ENCODE measurements at regions not wholly inside any gene's neighbourhood (a gene's known extent, or its start where the extent isn't known, plus 50 kb on each side); places are given as distances from the start of the nearest gene placed in this dataset.

DNA sequence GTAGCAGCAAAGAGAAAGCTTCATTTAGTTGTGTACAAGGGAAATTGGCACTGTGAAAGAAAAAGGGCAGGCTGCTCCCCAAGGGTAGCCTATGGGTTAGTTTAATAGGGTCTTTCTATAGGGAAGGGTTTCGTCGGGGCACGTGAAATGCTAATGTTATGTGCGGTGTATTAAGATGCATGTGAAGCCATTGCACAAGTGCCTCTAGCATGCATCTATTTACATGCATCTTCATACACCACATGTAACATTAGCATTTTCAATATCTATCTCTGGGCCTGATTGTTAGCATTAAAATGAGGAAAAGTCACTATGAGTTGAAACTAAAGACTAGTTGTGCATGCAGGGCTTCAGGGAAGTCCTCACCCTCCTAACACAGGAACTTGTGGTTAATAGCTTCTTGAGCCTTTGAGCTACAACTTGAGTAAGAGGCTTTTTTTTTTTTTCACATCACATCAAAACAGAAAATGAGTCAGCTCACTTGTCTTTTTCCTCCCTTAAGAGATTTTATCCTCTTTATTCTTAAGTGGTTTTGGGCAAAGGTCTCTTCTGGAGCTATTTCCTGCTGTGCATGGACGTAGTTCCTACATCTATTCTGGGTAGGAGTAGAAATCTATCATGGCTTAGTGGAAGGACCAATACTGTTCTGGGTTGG, 613.4 kb downstream of the ZPLD1 start:
- no peaks in the 10 kb centered on the region for H3K36me3 ChIP-seq (ENCODE audit: control insufficient read depth in 2 of 2, insufficient read depth in 2 of 2, low read length in 1 of 2)
- no peak overlapping the region for H3K4me2 ChIP-seq (ENCODE audit: control insufficient read depth, insufficient read depth)
- FAIRE-seq (no peak), DNase-seq (ENCODE audit: low read depth, low spot score) (no peak), ATAC-seq (peak; percentile 74)
- SMC1A ChIA-PET (ENCODE audit: uncharacterized antibody, unreplicated experiment): no interaction called here
- 47% methylated on average over 5 of the region's 5 CpGs for WGBS (ENCODE audit: insufficient coverage, insufficient replicate concordance, low lambda C conversion rate, missing lambda C conversion rate)
- POLR2A ChIA-PET: no interaction called here
- H3K27ac ChIP-seq (ENCODE audit: control insufficient read depth, insufficient read depth): no peak overlapping the region
- CTCF ChIA-PET: interaction anchor here (1.3 to 1.5 kb wide), 2 partner anchors 8 to 13 kb away, joined by 3 to 4 read pairs; no protein-coding TSS in a partner anchor
- H3K9me3 ChIP-seq (replicated peaks; ENCODE audit: control insufficient read depth, insufficient read depth, low read length): no peaks in the 10 kb centered on the region
- intact Hi-C loops (cut with micrococcal nuclease; ENCODE audit: unreplicated experiment): no loop called here
- no peaks in the 10 kb centered on the region for H4K20me1 ChIP-seq (ENCODE audit: control insufficient read depth, insufficient read depth)
- no peak for TF ChIP-seq TBL1XR1 (IDR thresholded peaks at IDR 0.05; ENCODE audit: low read depth, low read length)
- TF ChIP-seq ZNF384 (IDR thresholded peaks at IDR 0.05; ENCODE audit: borderline replicate concordance, low read depth, low read length): peak; percentile 36; the same call in 1 of the 2 replicates
- H3K27me3 ChIP-seq (replicated peaks in 1 of 2; ENCODE audit: control insufficient read depth in 2 of 2, insufficient read depth in 2 of 2, low read length in 1 of 2): no peaks in the 10 kb centered on the region
- in situ Hi-C loops (cut with MboI): no loop called here
- no peaks in the 10 kb centered on the region for H3K79me2 ChIP-seq (ENCODE audit: control insufficient read depth, insufficient read depth, low read length)
- no peak overlapping the region for H3K9ac ChIP-seq (ENCODE audit: control insufficient read depth, insufficient read depth, low read length)
- RAD21 ChIA-PET (ENCODE audit: unreplicated experiment): no interaction called here
- no TSS peak for BruUV-seq (replicated peaks)
- H3K4me3 ChIP-seq: no peak overlapping the region
- no peak overlapping the region for H2AFZ ChIP-seq (ENCODE audit: control insufficient read depth, low read depth, low read length)
- no peaks in the 10 kb centered on the region for H3K4me1 ChIP-seq (ENCODE audit: control insufficient read depth, insufficient read depth, low read length)

DNA sequence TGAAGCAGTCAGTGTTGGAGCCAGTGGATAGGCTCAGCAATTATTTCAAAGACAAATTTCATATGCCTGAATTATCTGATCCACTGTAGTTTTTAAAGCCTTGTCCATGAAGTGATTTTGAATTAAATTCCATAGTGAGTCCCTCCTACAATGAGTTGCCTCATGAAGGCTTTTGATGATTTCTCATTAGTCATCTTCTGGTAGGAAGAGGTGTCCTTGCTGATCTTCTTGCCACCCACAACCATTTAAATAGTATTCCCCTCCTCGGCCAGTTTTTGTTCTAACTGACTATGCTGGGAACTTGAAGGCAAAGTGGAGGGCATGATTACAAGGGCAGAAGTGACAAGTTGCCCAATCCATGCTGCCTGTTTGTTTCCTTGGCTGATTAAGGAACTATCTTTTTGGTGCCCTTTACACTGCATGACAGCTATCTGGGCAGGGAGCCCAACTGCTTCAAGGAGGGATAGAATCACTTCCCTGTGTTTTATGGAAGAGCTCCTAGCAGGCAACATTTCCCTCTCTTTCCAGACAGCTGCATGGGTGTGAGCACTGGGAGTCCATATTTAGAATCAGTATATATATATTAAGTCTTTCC, 617.5 kb downstream of the ZPLD1 start:
- BruUV-seq (replicated peaks): no TSS peak
- SMC1A ChIA-PET (ENCODE audit: uncharacterized antibody, unreplicated experiment): no interaction called here
- in situ Hi-C loops (cut with MboI): no loop called here
- POLR2A ChIA-PET: no interaction called here
- Histone ChIP-seq H3K9ac (ENCODE audit: control insufficient read depth, insufficient read depth, low read length) (no peak overlapping the region), H3K4me1 (ENCODE audit: control insufficient read depth, insufficient read depth, low read length) (no peaks in the 10 kb centered on the region), H3K4me2 (ENCODE audit: control insufficient read depth, insufficient read depth) (no peak overlapping the region), H3K27me3 (replicated peaks in 1 of 2; ENCODE audit: control insufficient read depth in 2 of 2, insufficient read depth in 2 of 2, low read length in 1 of 2) (no peaks in the 10 kb centered on the region), H3K4me3 (no peak overlapping the region), H4K20me1 (ENCODE audit: control insufficient read depth, insufficient read depth) (no peaks in the 10 kb centered on the region), H3K36me3 (ENCODE audit: control insufficient read depth in 2 of 2, insufficient read depth in 2 of 2, low read length in 1 of 2) (no peaks in the 10 kb centered on the region), H3K27ac (ENCODE audit: control insufficient read depth, insufficient read depth) (no peak overlapping the region), H3K79me2 (ENCODE audit: control insufficient read depth, insufficient read depth, low read length) (no peaks in the 10 kb centered on the region), H3K9me3 (replicated peaks; ENCODE audit: control insufficient read depth, insufficient read depth, low read length) (no peaks in the 10 kb centered on the region), H2AFZ (ENCODE audit: control insufficient read depth, low read depth, low read length) (no peak overlapping the region)
- intact Hi-C loops (cut with micrococcal nuclease; ENCODE audit: unreplicated experiment): no loop called here
- FAIRE-seq (no peak), DNase-seq (ENCODE audit: low read depth, low spot score) (no peak), ATAC-seq (no peak)
- CTCF ChIA-PET: interaction anchor here (1.0 kb wide), 1 partner anchor 16 kb away, joined by 4 read pairs; no protein-coding TSS in a partner anchor
- 0% methylated on average over 1 of the region's 1 CpG for WGBS (ENCODE audit: insufficient coverage, insufficient replicate concordance, low lambda C conversion rate, missing lambda C conversion rate)
- RAD21 ChIA-PET (ENCODE audit: unreplicated experiment): no interaction called here
- TF ChIP-seq, protein P1, sequence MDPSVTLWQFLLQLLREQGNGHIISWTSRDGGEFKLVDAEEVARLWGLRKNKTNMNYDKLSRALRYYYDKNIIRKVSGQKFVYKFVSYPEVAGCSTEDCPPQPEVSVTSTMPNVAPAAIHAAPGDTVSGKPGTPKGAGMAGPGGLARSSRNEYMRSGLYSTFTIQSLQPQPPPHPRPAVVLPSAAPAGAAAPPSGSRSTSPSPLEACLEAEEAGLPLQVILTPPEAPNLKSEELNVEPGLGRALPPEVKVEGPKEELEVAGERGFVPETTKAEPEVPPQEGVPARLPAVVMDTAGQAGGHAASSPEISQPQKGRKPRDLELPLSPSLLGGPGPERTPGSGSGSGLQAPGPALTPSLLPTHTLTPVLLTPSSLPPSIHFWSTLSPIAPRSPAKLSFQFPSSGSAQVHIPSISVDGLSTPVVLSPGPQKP (IDR thresholded peaks at IDR 0.05; ENCODE audit: low read depth, low read length): no peak
- no peak for TF ChIP-seq MTA2 (IDR thresholded peaks at IDR 0.05; ENCODE audit: low read depth)
- no peak for TF ChIP-seq SREBF2 (IDR thresholded peaks at IDR 0.05; ENCODE audit: low read length)
- TF ChIP-seq, protein P2, sequence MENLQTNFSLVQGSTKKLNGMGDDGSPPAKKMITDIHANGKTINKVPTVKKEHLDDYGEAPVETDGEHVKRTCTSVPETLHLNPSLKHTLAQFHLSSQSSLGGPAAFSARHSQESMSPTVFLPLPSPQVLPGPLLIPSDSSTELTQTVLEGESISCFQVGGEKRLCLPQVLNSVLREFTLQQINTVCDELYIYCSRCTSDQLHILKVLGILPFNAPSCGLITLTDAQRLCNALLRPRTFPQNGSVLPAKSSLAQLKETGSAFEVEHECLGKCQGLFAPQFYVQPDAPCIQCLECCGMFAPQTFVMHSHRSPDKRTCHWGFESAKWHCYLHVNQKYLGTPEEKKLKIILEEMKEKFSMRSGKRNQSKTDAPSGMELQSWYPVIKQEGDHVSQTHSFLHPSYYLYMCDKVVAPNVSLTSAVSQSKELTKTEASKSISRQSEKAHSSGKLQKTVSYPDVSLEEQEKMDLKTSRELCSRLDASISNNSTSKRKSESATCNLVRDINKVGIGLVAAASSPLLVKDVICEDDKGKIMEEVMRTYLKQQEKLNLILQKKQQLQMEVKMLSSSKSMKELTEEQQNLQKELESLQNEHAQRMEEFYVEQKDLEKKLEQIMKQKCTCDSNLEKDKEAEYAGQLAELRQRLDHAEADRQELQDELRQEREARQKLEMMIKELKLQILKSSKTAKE (IDR thresholded peaks at IDR 0.05; ENCODE audit: low read depth, poor library complexity, severe bottlenecking): no peak
- no peak for TF ChIP-seq SUPT20H (IDR thresholded peaks at IDR 0.05; ENCODE audit: borderline replicate concordance, control insufficient read depth, low read depth, low read length)
- no peak for TF ChIP-seq BCL11A (IDR thresholded peaks at IDR 0.05; ENCODE audit: low read depth, low read length)
- TF ChIP-seq, protein P3, sequence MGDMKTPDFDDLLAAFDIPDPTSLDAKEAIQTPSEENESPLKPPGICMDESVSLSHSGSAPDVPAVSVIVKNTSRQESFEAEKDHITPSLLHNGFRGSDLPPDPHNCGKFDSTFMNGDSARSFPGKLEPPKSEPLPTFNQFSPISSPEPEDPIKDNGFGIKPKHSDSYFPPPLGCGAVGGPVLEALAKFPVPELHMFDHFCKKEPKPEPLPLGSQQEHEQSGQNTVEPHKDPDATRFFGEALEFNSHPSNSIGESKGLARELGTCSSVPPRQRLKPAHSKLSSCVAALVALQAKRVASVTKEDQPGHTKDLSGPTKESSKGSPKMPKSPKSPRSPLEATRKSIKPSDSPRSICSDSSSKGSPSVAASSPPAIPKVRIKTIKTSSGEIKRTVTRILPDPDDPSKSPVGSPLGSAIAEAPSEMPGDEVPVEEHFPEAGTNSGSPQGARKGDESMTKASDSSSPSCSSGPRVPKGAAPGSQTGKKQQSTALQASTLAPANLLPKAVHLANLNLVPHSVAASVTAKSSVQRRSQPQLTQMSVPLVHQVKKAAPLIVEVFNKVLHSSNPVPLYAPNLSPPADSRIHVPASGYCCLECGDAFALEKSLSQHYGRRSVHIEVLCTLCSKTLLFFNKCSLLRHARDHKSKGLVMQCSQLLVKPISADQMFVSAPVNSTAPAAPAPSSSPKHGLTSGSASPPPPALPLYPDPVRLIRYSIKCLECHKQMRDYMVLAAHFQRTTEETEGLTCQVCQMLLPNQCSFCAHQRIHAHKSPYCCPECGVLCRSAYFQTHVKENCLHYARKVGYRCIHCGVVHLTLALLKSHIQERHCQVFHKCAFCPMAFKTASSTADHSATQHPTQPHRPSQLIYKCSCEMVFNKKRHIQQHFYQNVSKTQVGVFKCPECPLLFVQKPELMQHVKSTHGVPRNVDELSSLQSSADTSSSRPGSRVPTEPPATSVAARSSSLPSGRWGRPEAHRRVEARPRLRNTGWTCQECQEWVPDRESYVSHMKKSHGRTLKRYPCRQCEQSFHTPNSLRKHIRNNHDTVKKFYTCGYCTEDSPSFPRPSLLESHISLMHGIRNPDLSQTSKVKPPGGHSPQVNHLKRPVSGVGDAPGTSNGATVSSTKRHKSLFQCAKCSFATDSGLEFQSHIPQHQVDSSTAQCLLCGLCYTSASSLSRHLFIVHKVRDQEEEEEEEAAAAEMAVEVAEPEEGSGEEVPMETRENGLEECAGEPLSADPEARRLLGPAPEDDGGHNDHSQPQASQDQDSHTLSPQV (IDR thresholded peaks at IDR 0.05): no peak
